Calu3 (cell line): ENCODE measurements at regions not wholly inside any gene's neighbourhood (a gene's known extent, or its start where the extent isn't known, plus 50 kb on each side); places are given as distances from the start of the nearest gene placed in this dataset.
A peak's percentile ranks its signal among the peaks of the same experiment; 100 is the strongest.

Experiments used
- BruUV-seq: library from RNA; stranded (reverse); fragments of 400-500 nt; replicated peaks from 2 replicates; lab custom pipeline; 2021; lab: Mats Ljungman, UMichigan
- CTCF ChIA-PET: fragments of 300-600 bp; sonication (Branson Sonifier 250); formaldehyde crosslinking; loops from one replicate; lab custom pipeline; 2022; ENCODE audit warnings: antibody characterized with exemption; lab: Charles Lee
- DNase-seq: peaks from one replicate; pipeline ENCODE4 v3.0.0; 2022
- H3K27ac Mint-ChIP-seq: one replicate; pipeline ENCODE4 v1.8.0; 2022; ENCODE audit warnings: mixed read lengths; ENCODE audit not compliant: unreplicated experiment
- H3K27me3 Mint-ChIP-seq: one replicate; pipeline ENCODE4 v1.8.0; 2022; ENCODE audit warnings: mixed read lengths; ENCODE audit not compliant: unreplicated experiment
- H3K36me3 Mint-ChIP-seq: one replicate; pipeline ENCODE4 v1.8.0; 2022; ENCODE audit warnings: mild to moderate bottlenecking, moderate library complexity, mixed read lengths; ENCODE audit not compliant: insufficient read depth, unreplicated experiment
- H3K4me1 Mint-ChIP-seq: one replicate; pipeline ENCODE4 v1.8.0; 2022; ENCODE audit warnings: mild to moderate bottlenecking, low read depth, mixed read lengths; ENCODE audit not compliant: unreplicated experiment
- H3K4me3 Mint-ChIP-seq: one replicate; pipeline ENCODE4 v1.8.0; 2022; ENCODE audit warnings: mild to moderate bottlenecking, low read depth, moderate library complexity, mixed read lengths; ENCODE audit not compliant: unreplicated experiment
- H3K9me3 Mint-ChIP-seq: one replicate; pipeline ENCODE4 v1.8.0; 2022; ENCODE audit warnings: low read depth, mixed read lengths; ENCODE audit not compliant: unreplicated experiment
- intact Hi-C: fragments of 100-400 bp; cut with micrococcal nuclease; formaldehyde crosslinking; loops from one replicate; pipeline ENCODE4 v1.10.0; 2022; ENCODE audit not compliant: unreplicated experiment
- TF ChIP-seq, protein P1 (sequence below): fragments of 200-600 bp; IDR thresholded peaks from one replicate; pipeline ENCODE4 v1.8.0; 2022; ENCODE audit warnings: antibody characterized with exemption; ENCODE audit not compliant: unreplicated experiment

DNA sequence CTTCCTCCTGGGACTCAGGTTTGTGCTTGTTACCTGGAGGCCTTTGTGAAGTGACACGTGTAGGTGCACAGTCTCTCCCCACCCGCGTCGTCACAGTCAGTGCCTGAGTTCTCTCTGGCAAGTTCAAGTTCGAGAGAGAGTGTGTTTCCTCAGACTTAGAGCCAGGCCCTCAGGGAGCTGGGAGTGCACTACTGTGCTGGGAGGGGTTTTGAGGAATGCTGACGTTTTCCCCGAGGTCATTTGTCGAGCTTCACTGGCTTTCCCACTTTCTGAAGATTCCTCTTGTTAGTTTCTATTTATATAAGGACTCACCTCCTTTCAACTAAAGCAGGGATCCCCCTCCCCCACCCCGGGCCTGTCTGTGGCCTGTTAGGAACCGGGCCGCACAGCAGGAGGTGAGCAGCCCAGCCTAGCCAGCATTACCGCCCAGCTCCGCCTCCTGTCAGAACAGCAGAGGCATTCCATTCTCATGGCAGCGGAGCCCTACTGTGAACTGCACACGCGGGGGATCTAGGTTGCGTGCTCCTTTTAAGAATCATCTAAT is 209.2 kb downstream of the DIRAS2 start:
- intact Hi-C loops: no loop called here
- Mint-ChIP-seq H3K4me1 (peaks cover 15% of the 10 kb centered on the region), H3K9me3 (no peaks in the 10 kb centered on the region), H3K27me3 (no peaks in the 10 kb centered on the region), H3K4me3 (peak overlapping the region; percentile 69), H3K27ac (peak overlapping the region; percentile 76), H3K36me3 (no peaks in the 10 kb centered on the region)
- BruUV-seq: no TSS peak
- TF ChIP-seq, protein P1, sequence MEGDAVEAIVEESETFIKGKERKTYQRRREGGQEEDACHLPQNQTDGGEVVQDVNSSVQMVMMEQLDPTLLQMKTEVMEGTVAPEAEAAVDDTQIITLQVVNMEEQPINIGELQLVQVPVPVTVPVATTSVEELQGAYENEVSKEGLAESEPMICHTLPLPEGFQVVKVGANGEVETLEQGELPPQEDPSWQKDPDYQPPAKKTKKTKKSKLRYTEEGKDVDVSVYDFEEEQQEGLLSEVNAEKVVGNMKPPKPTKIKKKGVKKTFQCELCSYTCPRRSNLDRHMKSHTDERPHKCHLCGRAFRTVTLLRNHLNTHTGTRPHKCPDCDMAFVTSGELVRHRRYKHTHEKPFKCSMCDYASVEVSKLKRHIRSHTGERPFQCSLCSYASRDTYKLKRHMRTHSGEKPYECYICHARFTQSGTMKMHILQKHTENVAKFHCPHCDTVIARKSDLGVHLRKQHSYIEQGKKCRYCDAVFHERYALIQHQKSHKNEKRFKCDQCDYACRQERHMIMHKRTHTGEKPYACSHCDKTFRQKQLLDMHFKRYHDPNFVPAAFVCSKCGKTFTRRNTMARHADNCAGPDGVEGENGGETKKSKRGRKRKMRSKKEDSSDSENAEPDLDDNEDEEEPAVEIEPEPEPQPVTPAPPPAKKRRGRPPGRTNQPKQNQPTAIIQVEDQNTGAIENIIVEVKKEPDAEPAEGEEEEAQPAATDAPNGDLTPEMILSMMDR: no peak
- DNase-seq: peak; percentile 62
- CTCF ChIA-PET: interaction anchor here (0.6 to 1.7 kb wide), 3 partner anchors 10 to 209 kb away, joined by 3 to 7 read pairs (median 3); partner anchors contain the start of gene DIRAS2

DNA sequence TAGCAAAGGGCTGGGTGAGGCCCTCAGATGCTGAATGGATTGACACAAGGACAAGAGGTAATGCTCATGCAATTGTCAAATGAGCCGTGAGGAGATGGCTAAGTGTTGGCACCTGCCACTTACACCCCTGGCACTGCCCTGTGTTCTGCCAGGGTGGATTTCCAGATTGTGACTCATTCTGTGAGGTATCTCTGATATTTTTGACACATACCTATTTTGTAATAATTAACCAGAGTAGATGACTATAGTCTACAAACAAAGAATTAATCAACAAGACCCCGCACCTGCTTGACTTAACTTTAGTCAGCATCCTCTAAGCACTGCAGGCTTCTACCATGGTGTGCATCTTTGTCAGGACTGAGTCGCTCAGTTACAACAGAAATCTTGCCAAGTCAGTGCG is 200.8 kb downstream of the DIRAS2 start:
- peak overlapping the region; percentile 61 for H3K4me3 Mint-ChIP-seq

DNA sequence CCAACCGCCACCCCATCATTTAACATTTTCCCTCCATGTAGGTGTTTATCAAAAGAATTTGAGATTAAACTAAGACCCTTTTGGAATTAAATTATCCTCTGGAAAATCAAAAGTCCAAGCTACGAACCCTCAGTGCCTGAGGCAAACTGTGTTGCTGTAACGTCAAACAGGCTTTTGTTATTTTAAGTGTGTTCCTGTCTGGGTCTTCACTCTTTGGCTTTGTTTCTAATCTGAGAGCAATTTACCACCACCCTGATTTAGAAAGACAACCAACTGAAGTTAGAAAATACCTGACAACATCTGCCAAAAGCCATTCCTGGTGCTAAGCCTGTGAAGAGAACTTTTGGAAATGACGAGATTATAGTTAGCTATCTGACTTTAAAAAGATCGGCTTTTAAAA is 199.9 kb downstream of the DIRAS2 start:
- no peaks in the 10 kb centered on the region for H3K36me3 Mint-ChIP-seq
- H3K27me3 Mint-ChIP-seq: no peaks in the 10 kb centered on the region
- BruUV-seq: no TSS peak
- H3K4me3 Mint-ChIP-seq: peak overlapping the region; percentile 61
- CTCF ChIA-PET: interaction anchor here (1.5 kb wide), 1 partner anchor 16 kb away, joined by 4 read pairs; no protein-coding TSS in a partner anchor
- TF ChIP-seq, protein P1: no peak
- DNase-seq: no peak
- peaks cover 4% of the 10 kb centered on the region for H3K9me3 Mint-ChIP-seq
- H3K27ac Mint-ChIP-seq: peak overlapping the region; percentile 84
- intact Hi-C loops: loop anchor here (10.0 kb wide), 2 partner anchors 108 to 202 kb away; partner anchors contain the start of gene DIRAS2
- peaks cover 27% of the 10 kb centered on the region for H3K4me1 Mint-ChIP-seq

More for the DNA sequence above, 200.8 kb downstream of the DIRAS2 start:
- CTCF ChIA-PET: interaction anchor here (1.5 kb wide), 1 partner anchor 17 kb away, joined by 4 read pairs; no protein-coding TSS in a partner anchor
- Mint-ChIP-seq H3K9me3 (no peaks in the 10 kb centered on the region), H3K27me3 (no peaks in the 10 kb centered on the region), H3K27ac (peak overlapping the region; percentile 84), H3K36me3 (no peaks in the 10 kb centered on the region), H3K4me1 (peaks cover 27% of the 10 kb centered on the region)
- TF ChIP-seq, protein P1: no peak
- BruUV-seq: no TSS peak
- intact Hi-C loops: loop anchor here (10.0 kb wide), 2 partner anchors 107 to 203 kb away; partner anchors contain the start of gene DIRAS2
- peak; percentile 53 for DNase-seq

DNA sequence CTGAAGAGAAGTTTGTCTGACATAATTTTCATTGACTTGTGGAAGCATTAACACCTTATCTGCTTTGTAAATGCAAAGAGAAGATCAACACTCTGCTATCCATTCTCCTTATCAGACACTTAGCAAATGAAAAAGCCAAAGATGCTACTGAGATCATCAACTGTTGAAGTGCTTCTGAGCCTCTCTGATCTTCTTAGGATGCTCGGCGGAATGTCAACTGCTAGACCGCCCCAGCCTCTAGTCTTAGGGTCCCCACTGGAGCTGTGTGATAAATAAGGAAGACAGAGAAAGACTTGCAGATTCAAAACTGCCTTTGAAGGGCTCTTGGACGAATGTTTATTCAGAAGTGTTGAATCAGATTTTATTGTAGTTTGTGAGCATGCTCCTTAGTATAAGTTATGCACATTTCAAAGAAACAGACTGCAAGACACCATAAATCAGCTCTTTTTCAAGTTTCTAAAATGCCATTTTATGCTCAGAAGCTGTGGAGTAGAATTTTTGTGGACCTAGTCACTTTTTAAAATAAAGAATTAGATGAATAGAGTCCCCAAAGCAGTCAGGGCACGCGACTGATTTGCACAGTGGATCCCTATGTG is 197.9 kb downstream of the DIRAS2 start:
- no TSS peak for BruUV-seq
- TF ChIP-seq, protein P1: no peak
- Mint-ChIP-seq H3K9me3 (peaks cover 4% of the 10 kb centered on the region), H3K27me3 (no peaks in the 10 kb centered on the region), H3K4me3 (no peak overlapping the region), H3K36me3 (no peaks in the 10 kb centered on the region), H3K4me1 (peaks cover 23% of the 10 kb centered on the region), H3K27ac (no peak overlapping the region)
- intact Hi-C loops: loop anchor here (10.0 kb wide), 2 partner anchors 110 to 200 kb away; partner anchors contain the start of gene DIRAS2
- DNase-seq: no peak
- CTCF ChIA-PET: no interaction called here
